ENCODE measurements at regions not wholly inside any gene's neighbourhood (a gene's known extent, or its start where the extent isn't known, plus 50 kb on each side); places are given as distances from the start of the nearest gene placed in this dataset.

GRCh38 chr2:220569112-220569897, 941.9 kb downstream of the SLC4A3 start:
- TF ChIP-seq PAX5 (IDR thresholded peaks at IDR 0.05; ENCODE audit: insufficient read depth, low read length, severe bottlenecking) = no peak
- no peak for TF ChIP-seq POLR2A (IDR thresholded peaks at IDR 0.05; ENCODE audit: low read depth, low read length)
- no peak for TF ChIP-seq POU2F2 (IDR thresholded peaks at IDR 0.05; ENCODE audit: low read depth, low read length)
- TF ChIP-seq TAF1 (IDR thresholded peaks at IDR 0.05; ENCODE audit: low read depth, low read length) = no peak
- no peak for TF ChIP-seq SPI1 (IDR thresholded peaks at IDR 0.05; ENCODE audit: low read depth, low read length)
- TF ChIP-seq POLR2AphosphoS5 (IDR thresholded peaks at IDR 0.05; ENCODE audit: low read depth, low read length) = no peak
- FAIRE-seq (no peak), DNase-seq (ENCODE audit: insufficient read length, low spot score) (no peak)

DNA sequence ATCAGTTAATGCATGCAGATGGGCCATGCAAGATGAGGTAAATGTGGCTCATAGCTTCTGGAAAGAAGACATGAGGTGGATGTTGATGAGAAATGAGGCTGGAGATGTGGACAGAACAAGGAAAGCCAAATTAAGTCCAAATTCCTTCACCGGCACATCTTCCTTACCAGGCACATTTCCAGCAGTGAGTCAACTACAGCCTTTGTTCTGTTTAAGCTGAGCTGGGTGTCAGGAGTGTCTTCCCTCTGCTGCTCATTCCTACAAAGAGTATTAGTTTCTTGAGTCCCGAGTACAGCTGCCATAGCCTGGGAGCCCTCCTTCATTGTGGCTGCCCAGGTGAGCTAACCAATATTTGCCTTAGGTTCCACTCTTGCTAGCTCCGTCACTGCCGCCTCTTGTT, 945.0 kb downstream of the SLC4A3 start:
- DNase-seq (ENCODE audit: insufficient read length, low spot score) = no peak
- no peak for TF ChIP-seq POU2F2 (IDR thresholded peaks at IDR 0.05; ENCODE audit: low read depth, low read length)
- no peak for FAIRE-seq

- TF ChIP-seq POLR2A (IDR thresholded peaks at IDR 0.05; ENCODE audit: low read depth, low read length) = no peak
- no peak for TF ChIP-seq TAF1 (IDR thresholded peaks at IDR 0.05; ENCODE audit: low read depth, low read length)
- no peak for TF ChIP-seq PAX5 (IDR thresholded peaks at IDR 0.05; ENCODE audit: insufficient read depth, low read length, severe bottlenecking)
- peak; percentile 48 for TF ChIP-seq SPI1 (IDR thresholded peaks at IDR 0.05; ENCODE audit: low read depth, low read length)
- TF ChIP-seq POLR2AphosphoS5 (IDR thresholded peaks at IDR 0.05; ENCODE audit: low read depth, low read length) = no peak
- TF ChIP-seq POU2F2 (IDR thresholded peaks at IDR 0.05; ENCODE audit: low read depth, low read length) = no peak
- DNase-seq (ENCODE audit: insufficient read length, low spot score) (no peak), FAIRE-seq (no peak)
Observed at GRCh38 chr2:220574038-220574437, 946.6 kb downstream of the SLC4A3 start.

- no peak for FAIRE-seq
Observed at GRCh38 chr2:220575963-220576362, 948.5 kb downstream of the SLC4A3 start.

DNA sequence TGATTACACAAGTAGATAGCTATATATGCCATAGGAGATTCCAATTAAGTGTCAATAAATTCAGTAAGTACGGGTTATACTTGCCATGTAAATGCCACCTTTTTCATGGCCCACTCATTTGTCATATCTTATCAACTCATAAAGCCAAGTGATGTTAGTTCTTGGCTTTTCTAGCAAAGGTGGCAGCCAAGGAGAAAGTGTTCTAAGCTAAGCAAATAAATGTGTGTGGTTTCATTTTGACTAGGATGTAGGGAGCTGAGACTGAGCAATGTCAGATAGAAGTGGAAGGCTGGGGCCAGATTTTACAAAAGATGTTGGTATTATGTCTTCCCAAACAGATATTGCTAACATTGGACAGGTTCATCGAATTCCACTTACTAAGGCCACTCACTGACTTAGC, 952.0 kb downstream of the SLC4A3 start:
- no peak for FAIRE-seq
- no peak for DNase-seq (ENCODE audit: insufficient read length, low spot score)

More at GRCh38 chr2:220575963-220576362, 948.5 kb downstream of the SLC4A3 start:
- TF ChIP-seq TAF1 (IDR thresholded peaks at IDR 0.05; ENCODE audit: low read depth, low read length) (no peak), SPI1 (IDR thresholded peaks at IDR 0.05; ENCODE audit: low read depth, low read length) (no peak), POLR2AphosphoS5 (IDR thresholded peaks at IDR 0.05; ENCODE audit: low read depth, low read length) (no peak)
- no peak for DNase-seq (ENCODE audit: insufficient read length, low spot score)

GRCh38 chr2:220580113-220580512, 952.7 kb downstream of the SLC4A3 start:
- FAIRE-seq = no peak
- no peak for DNase-seq (ENCODE audit: insufficient read length, low spot score)
- no peak for TF ChIP-seq SPI1 (IDR thresholded peaks at IDR 0.05; ENCODE audit: low read depth, low read length)
- TF ChIP-seq TAF1 (IDR thresholded peaks at IDR 0.05; ENCODE audit: low read depth, low read length) = no peak
- TF ChIP-seq POU2F2 (IDR thresholded peaks at IDR 0.05; ENCODE audit: low read depth, low read length) = no peak
- TF ChIP-seq POLR2AphosphoS5 (IDR thresholded peaks at IDR 0.05; ENCODE audit: low read depth, low read length) = no peak
- TF ChIP-seq POLR2A (IDR thresholded peaks at IDR 0.05; ENCODE audit: low read depth, low read length) = no peak

More for the DNA sequence above, 952.0 kb downstream of the SLC4A3 start:
- TF ChIP-seq POLR2AphosphoS5 (IDR thresholded peaks at IDR 0.05; ENCODE audit: low read depth, low read length) (no peak), POU2F2 (IDR thresholded peaks at IDR 0.05; ENCODE audit: low read depth, low read length) (no peak), SPI1 (IDR thresholded peaks at IDR 0.05; ENCODE audit: low read depth, low read length) (no peak), PAX5 (IDR thresholded peaks at IDR 0.05; ENCODE audit: insufficient read depth, low read length, severe bottlenecking) (no peak), TAF1 (IDR thresholded peaks at IDR 0.05; ENCODE audit: low read depth, low read length) (no peak), POLR2A (IDR thresholded peaks at IDR 0.05; ENCODE audit: low read depth, low read length) (no peak)

- no peak for TF ChIP-seq SPI1 (IDR thresholded peaks at IDR 0.05; ENCODE audit: low read depth, low read length)
- no peak for TF ChIP-seq POLR2A (IDR thresholded peaks at IDR 0.05; ENCODE audit: low read depth, low read length)
- TF ChIP-seq PAX5 (IDR thresholded peaks at IDR 0.05; ENCODE audit: insufficient read depth, low read length, severe bottlenecking) = no peak
- no peak for TF ChIP-seq TAF1 (IDR thresholded peaks at IDR 0.05; ENCODE audit: low read depth, low read length)
- TF ChIP-seq POU2F2 (IDR thresholded peaks at IDR 0.05; ENCODE audit: low read depth, low read length) = no peak
- TF ChIP-seq POLR2AphosphoS5 (IDR thresholded peaks at IDR 0.05; ENCODE audit: low read depth, low read length) = no peak
- no peak for FAIRE-seq
Observed at GRCh38 chr2:220583725-220584124, 956.3 kb downstream of the SLC4A3 start.

DNA sequence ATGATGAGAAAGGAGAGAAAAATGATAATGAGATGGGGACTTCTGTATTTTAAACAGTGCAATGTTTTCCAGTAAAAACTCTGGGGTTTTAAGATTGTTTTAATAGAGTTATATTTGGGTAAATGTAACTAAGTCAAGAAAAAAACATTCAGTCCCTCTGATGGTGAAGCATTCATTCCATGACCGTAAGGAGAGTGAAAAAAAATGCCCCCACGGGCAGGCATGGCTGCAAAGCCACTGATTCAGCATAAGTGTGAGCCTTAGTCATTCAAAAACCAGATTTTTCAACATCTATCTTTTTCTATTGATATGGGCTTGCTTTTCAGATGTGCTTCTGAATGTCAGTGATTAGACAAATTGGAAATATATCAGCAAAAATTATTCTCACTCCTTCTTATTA, 957.8 kb downstream of the SLC4A3 start:
- TF ChIP-seq POU2F2 (IDR thresholded peaks at IDR 0.05; ENCODE audit: low read depth, low read length) (no peak), POLR2A (IDR thresholded peaks at IDR 0.05; ENCODE audit: low read depth, low read length) (no peak), POLR2AphosphoS5 (IDR thresholded peaks at IDR 0.05; ENCODE audit: low read depth, low read length) (no peak), PAX5 (IDR thresholded peaks at IDR 0.05; ENCODE audit: insufficient read depth, low read length, severe bottlenecking) (no peak), SPI1 (IDR thresholded peaks at IDR 0.05; ENCODE audit: low read depth, low read length) (no peak), TAF1 (IDR thresholded peaks at IDR 0.05; ENCODE audit: low read depth, low read length) (no peak)
- no peak for DNase-seq (ENCODE audit: insufficient read length, low spot score)
- no peak for FAIRE-seq

More at GRCh38 chr2:220583725-220584124, 956.3 kb downstream of the SLC4A3 start:
- no peak for DNase-seq (ENCODE audit: insufficient read length, low spot score)

DNA sequence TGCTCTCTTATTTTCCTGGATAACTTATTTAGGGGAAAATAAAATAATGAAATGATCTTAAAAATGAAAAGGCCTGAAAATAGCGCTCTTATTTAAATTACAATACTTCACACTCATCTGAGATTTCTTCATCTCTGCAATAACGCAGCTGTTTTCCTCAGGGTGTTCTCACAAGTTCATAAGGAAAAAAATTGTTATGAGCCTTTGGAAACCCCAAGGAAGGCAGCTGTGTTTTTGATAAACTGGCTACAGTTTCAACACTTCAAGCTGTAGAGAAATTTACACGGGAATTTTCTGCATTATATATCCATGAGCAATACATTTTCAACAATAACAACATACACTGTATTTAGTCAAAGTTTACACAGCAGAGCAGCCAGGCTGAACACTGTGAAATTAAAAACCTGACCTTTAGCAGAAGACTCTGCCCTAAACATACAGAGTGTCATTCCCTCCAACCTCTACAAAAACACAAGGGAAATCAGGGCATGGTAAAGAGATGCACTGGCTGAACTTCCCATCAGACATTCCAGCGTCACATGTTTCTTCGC, 959.6 kb downstream of the SLC4A3 start:
- FAIRE-seq (no peak), DNase-seq (ENCODE audit: insufficient read length, low spot score) (no peak)
- TF ChIP-seq PAX5 (IDR thresholded peaks at IDR 0.05; ENCODE audit: insufficient read depth, low read length, severe bottlenecking) = no peak
- no peak for TF ChIP-seq POLR2AphosphoS5 (IDR thresholded peaks at IDR 0.05; ENCODE audit: low read depth, low read length)
- no peak for TF ChIP-seq SPI1 (IDR thresholded peaks at IDR 0.05; ENCODE audit: low read depth, low read length)
- no peak for TF ChIP-seq TAF1 (IDR thresholded peaks at IDR 0.05; ENCODE audit: low read depth, low read length)
- TF ChIP-seq POU2F2 (IDR thresholded peaks at IDR 0.05; ENCODE audit: low read depth, low read length) = no peak
- TF ChIP-seq POLR2A (IDR thresholded peaks at IDR 0.05; ENCODE audit: low read depth, low read length) = no peak

DNA sequence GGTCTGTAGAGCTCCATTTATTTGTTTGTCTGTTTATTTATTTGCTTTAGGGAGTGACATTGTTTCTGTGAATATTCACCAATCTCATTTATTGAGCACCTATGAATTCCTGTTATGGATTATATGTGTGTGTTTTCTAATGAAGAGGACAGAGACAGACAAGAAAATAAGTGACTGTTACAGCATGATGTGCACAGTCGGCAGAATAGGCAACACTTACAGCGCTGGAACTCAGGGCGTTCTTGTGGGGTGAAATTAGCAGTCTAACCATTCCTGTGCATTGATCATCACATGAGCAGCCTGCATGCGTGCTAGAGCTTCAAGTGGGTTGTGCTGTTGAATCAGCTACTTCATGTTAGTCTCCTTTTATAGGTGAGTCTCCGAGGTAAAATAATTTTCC, 960.7 kb downstream of the SLC4A3 start:
- DNase-seq (ENCODE audit: insufficient read length, low spot score) (no peak), FAIRE-seq (no peak)
- TF ChIP-seq SPI1 (IDR thresholded peaks at IDR 0.05; ENCODE audit: low read depth, low read length) (no peak), TAF1 (IDR thresholded peaks at IDR 0.05; ENCODE audit: low read depth, low read length) (no peak), POLR2AphosphoS5 (IDR thresholded peaks at IDR 0.05; ENCODE audit: low read depth, low read length) (no peak), POLR2A (IDR thresholded peaks at IDR 0.05; ENCODE audit: low read depth, low read length) (no peak), POU2F2 (IDR thresholded peaks at IDR 0.05; ENCODE audit: low read depth, low read length) (no peak)
